T47D (cell line): ENCODE measurements at regions not wholly inside any gene's neighbourhood (a gene's known extent, or its start where the extent isn't known, plus 50 kb on each side); places are given as distances from the start of the nearest gene placed in this dataset.
A peak's percentile ranks its signal among the peaks of the same experiment; 100 is the strongest.

ENCODE experiments used
- DNase-seq, 2 experiments: peaks; one replicate each; pipeline versions ENCODE4 v3.0.0 to v3.0.0-alpha.2; 2011 to 2012; ENCODE audit warnings: low read depth in 1 of 2, low spot score in 1 of 2
- JUND ChIP-seq: IDR thresholded peaks from 2 replicates; pipeline ENCODE4 v1.6.1; 2012; ENCODE audit warnings: low read depth
- in situ Hi-C: cut with HindIII; loops from 2 replicates; pipeline ENCODE4 v1.10.0; 2016; ENCODE audit warnings: low sequenced_read_pairs, low pct_unique_long_range_greater_than_20kb

GRCh38 chr7:19623676-19624075 is 85.2 kb downstream of the POLR1F start:
- in situ Hi-C loops: no loop called here
- TF ChIP-seq JUND: no peak
- DNase-seq: no peak

- in situ Hi-C loops: no loop called here
- no peak for TF ChIP-seq JUND
- peak in 1 of 2 experiments; percentile 12 for DNase-seq
Measured at GRCh38 chr7:19621740-19622139, 87.1 kb downstream of the POLR1F start.

- no peak for TF ChIP-seq JUND
- in situ Hi-C loops: no loop called here
- no peak for DNase-seq
Measured at GRCh38 chr7:19620470-19620869, 88.4 kb downstream of the POLR1F start.

- TF ChIP-seq JUND: no peak
- in situ Hi-C loops: no loop called here
- DNase-seq: no peak
Measured at GRCh38 chr7:19619122-19619521, 89.7 kb downstream of the POLR1F start.

- no peak for DNase-seq
- in situ Hi-C loops: no loop called here
- TF ChIP-seq JUND: no peak
Measured at GRCh38 chr7:19617901-19618300, 90.9 kb downstream of the POLR1F start.

- no peak for DNase-seq
- in situ Hi-C loops: no loop called here
- TF ChIP-seq JUND: no peak
Measured at GRCh38 chr7:19610194-19610943, 98.5 kb downstream of the POLR1F start.

- in situ Hi-C loops: no loop called here
- no peak for TF ChIP-seq JUND
- DNase-seq: no peak
Measured at GRCh38 chr7:19589446-19589845, 119.4 kb downstream of the POLR1F start.

- no peak for TF ChIP-seq JUND
- no peak for DNase-seq
- in situ Hi-C loops: no loop called here
Measured at GRCh38 chr7:19587291-19587690, 121.5 kb downstream of the POLR1F start.

GRCh38 chr7:19585761-19586160 is 123.1 kb downstream of the POLR1F start:
- in situ Hi-C loops: no loop called here
- no peak for TF ChIP-seq JUND

GRCh38 chr7:19575909-19576557 is 132.8 kb downstream of the POLR1F start:
- no peak for TF ChIP-seq JUND
- no peak for DNase-seq
- in situ Hi-C loops: no loop called here

More at GRCh38 chr7:19585761-19586160, 123.1 kb downstream of the POLR1F start:
- no peak for DNase-seq

GRCh38 chr7:19574131-19574530 is 134.7 kb downstream of the POLR1F start:
- no peak for TF ChIP-seq JUND
- DNase-seq: no peak
- in situ Hi-C loops: no loop called here

GRCh38 chr7:19572566-19572965 is 136.3 kb downstream of the POLR1F start:
- no peak for TF ChIP-seq JUND
- in situ Hi-C loops: no loop called here
- no peak for DNase-seq

- no peak for DNase-seq
- no peak for TF ChIP-seq JUND
- in situ Hi-C loops: no loop called here
Measured at GRCh38 chr7:19567011-19567410, 141.8 kb downstream of the POLR1F start.
